Endodermal cell (in vitro differentiated cells): ENCODE measurements at regions not wholly inside any gene's neighbourhood (a gene's known extent, or its start where the extent isn't known, plus 50 kb on each side); places are given as distances from the start of the nearest gene placed in this dataset.
"Not testable (repeated sequence)": the region's sequence is repeated elsewhere in the genome, so short reads cannot be mapped to it uniquely, and the experiment has no call there.

Source experiments
- DNase-seq: peaks from one replicate; pipeline ENCODE4 v3.0.0-alpha.2; 2017
- H3K27ac ChIP-seq: 2 replicates; pipeline ENCODE4 v1.5.1; 2013; ENCODE audit warnings: mild to moderate bottlenecking, low read depth, low read length, moderate library complexity
- H3K27me3 ChIP-seq: 2 replicates; pipeline ENCODE4 v1.6.1; 2013; ENCODE audit warnings: mild to moderate bottlenecking, low read length, moderate library complexity; ENCODE audit not compliant: insufficient read depth, control insufficient read depth, poor library complexity, severe bottlenecking
- H3K36me3 ChIP-seq: 2 replicates; pipeline ENCODE4 v1.7.0; 2013; ENCODE audit warnings: mild to moderate bottlenecking, low read length, moderate library complexity; ENCODE audit not compliant: control insufficient read depth, insufficient read depth
- H3K4me1 ChIP-seq: one replicate; pipeline ENCODE4 v1.7.0; 2013; ENCODE audit warnings: low read length; ENCODE audit not compliant: control insufficient read depth, insufficient read depth
- H3K4me3 ChIP-seq: 2 replicates; pipeline ENCODE4 v1.5.1; 2013; ENCODE audit warnings: mild to moderate bottlenecking, low read length, moderate library complexity
- H3K9ac ChIP-seq: 2 replicates; pipeline ENCODE4 v1.6.1; 2013; ENCODE audit warnings: mild to moderate bottlenecking, low read length, moderate library complexity; ENCODE audit not compliant: poor library complexity, severe bottlenecking; ENCODE audit errors: extremely low read depth
- H3K9me3 ChIP-seq: 2 replicates; pipeline ENCODE4 v1.6.1; 2013; ENCODE audit warnings: mild to moderate bottlenecking, low read length, moderate library complexity; ENCODE audit not compliant: control insufficient read depth
- H3K27ac Mint-ChIP-seq: 2 replicates; pipeline ENCODE4 v1.8.0; 2020; ENCODE audit warnings: mixed read lengths
- H3K27me3 Mint-ChIP-seq: 2 replicates; pipeline ENCODE4 v1.8.0; 2021; ENCODE audit warnings: mild to moderate bottlenecking, mixed read lengths; ENCODE audit not compliant: insufficient read depth
- H3K36me3 Mint-ChIP-seq: 2 replicates; pipeline ENCODE4 v1.8.0; 2020; ENCODE audit warnings: low read depth, mixed read lengths
- H3K4me1 Mint-ChIP-seq: 2 replicates; pipeline ENCODE4 v1.8.0; 2020; ENCODE audit warnings: mixed read lengths
- H3K4me3 Mint-ChIP-seq: 2 replicates; pipeline ENCODE4 v1.8.0; 2020; ENCODE audit warnings: mild to moderate bottlenecking, moderate library complexity, mixed read lengths
- H3K9me3 Mint-ChIP-seq: 2 replicates; pipeline ENCODE4 v1.8.0; 2020; ENCODE audit warnings: mild to moderate bottlenecking, mixed read lengths
- WGBS, 2 experiments: methylation state at CpG; one replicate each; pipeline versions ENCODE4 v1.1.5 to v1.1.7; 2013; ENCODE audit warnings: missing lambda C conversion rate in 2 of 2, mixed read lengths in 1 of 2; ENCODE audit not compliant: insufficient coverage in 1 of 2, insufficient read length in 1 of 2; 5-methylcytosine and 5-hydroxymethylcytosine counted together

DNA sequence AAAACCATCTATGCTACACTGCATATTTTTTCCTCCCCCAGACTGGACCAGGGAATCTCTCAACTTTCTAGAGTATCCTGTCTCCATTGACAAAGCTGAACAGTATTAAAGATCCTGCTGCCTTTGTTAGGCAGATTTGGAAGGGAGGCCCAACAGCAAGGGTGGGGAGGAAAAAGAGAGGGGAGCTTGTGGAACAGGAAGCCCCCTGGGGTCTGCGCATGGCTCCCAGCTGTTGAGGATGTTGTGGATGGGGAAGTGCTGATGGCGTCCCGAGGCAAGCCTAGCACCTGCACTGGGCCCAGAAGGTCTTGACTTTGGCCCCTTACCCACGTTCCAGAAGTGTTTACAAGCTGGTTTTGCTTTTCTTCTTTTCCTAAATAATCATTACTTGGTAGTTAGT is 146.6 kb downstream of the TBC1D2B start:
- not testable (repeated sequence) for H3K27me3 ChIP-seq, H3K4me3 ChIP-seq, H3K27me3 Mint-ChIP-seq, H3K36me3 ChIP-seq, H3K9me3 ChIP-seq, H3K4me3 Mint-ChIP-seq, H3K27ac Mint-ChIP-seq, H3K9me3 Mint-ChIP-seq, H3K27ac ChIP-seq, H3K4me1 ChIP-seq, H3K9ac ChIP-seq, H3K36me3 Mint-ChIP-seq, H3K4me1 Mint-ChIP-seq
- no CpG with 5 or more reads among the region's 4 CpGs for WGBS, 2 experiments
- peak; percentile 58 for DNase-seq

DNA sequence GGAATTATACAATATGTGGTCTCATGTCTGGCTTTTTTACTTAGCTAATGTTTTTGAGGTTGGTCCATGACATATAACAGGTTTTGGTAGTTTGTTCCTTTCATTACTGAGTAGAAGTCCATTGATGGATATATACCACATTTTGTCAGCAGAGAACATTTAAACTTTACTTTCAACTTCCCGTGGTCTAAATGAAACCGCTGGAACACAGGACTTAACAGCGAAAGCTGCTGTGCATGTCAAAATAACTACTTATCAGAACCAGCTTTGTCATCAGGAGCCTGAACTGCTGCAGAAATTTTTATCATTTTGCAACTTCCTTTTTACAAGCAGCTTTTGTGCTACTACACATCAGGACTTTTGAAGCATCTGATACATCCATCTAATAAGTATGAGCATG is 147.0 kb downstream of the TBC1D2B start:
- H3K36me3 ChIP-seq, H3K4me1 Mint-ChIP-seq, H3K27me3 Mint-ChIP-seq, H3K4me3 ChIP-seq, H3K9me3 ChIP-seq, H3K27ac ChIP-seq, H3K9ac ChIP-seq, H3K9me3 Mint-ChIP-seq, H3K27me3 ChIP-seq, H3K4me3 Mint-ChIP-seq, H3K4me1 ChIP-seq, DNase-seq, H3K36me3 Mint-ChIP-seq: not testable (repeated sequence)
- peak overlapping the region; percentile 26 for H3K27ac Mint-ChIP-seq
- 30 to 52% methylated on average over 2 to 3 of the region's 3 CpGs for WGBS, 2 experiments

DNA sequence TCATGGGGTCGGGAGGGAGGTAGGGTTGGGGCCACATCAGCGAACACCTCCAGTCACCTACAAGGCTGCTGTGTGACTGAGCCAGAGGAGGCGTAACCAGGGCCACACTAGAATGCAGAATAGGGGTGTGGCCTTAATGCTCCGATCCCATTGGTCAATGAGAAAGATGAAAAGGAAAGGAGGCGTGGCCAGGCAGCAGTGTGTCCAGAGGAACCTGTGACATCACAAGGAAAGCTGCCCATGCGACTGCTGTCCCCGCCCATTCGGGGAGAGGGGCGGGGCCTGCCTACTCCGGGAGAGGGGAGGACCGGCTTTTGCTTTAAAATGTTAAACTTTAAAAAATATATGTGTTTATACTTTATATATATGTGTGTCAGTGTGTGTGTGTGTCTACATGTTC is 150.7 kb downstream of the TBC1D2B start:
- WGBS, 2 experiments = 92 to 100% methylated on average over 1 to 10 of the region's 11 CpGs
- H3K4me3 ChIP-seq, H3K4me1 ChIP-seq, H3K9me3 ChIP-seq, H3K36me3 ChIP-seq, H3K9ac ChIP-seq, H3K4me3 Mint-ChIP-seq, H3K4me1 Mint-ChIP-seq, H3K27me3 Mint-ChIP-seq, H3K36me3 Mint-ChIP-seq, H3K27ac ChIP-seq, H3K9me3 Mint-ChIP-seq, H3K27ac Mint-ChIP-seq, H3K27me3 ChIP-seq: not testable (repeated sequence)
- DNase-seq = peak; percentile 69

DNA sequence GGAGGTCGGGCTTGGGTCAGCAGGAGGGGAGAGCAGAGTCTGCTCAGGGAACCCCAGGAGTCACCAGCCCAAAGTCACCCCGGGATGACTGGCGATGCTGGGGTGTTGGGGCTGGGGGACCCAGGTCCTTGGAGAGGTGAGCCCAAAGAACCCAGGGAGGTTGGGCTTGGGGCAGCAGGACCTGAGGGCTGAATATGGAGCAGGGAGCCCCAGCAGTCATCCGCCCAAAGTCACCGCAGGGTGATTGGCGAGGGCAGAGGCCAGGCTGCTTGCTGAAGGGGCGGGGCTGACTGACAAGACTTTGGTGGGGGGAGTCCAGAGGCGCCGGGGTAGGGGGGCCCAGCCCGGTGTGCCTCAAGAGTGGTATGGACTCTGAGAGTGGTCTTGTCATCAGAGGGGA is 151.2 kb downstream of the TBC1D2B start:
- not testable (repeated sequence) for H3K4me3 ChIP-seq, H3K27ac ChIP-seq, H3K27me3 Mint-ChIP-seq, H3K27ac Mint-ChIP-seq, H3K9me3 ChIP-seq, H3K4me1 ChIP-seq, H3K9ac ChIP-seq, H3K9me3 Mint-ChIP-seq, H3K36me3 Mint-ChIP-seq, H3K4me3 Mint-ChIP-seq, H3K27me3 ChIP-seq, H3K4me1 Mint-ChIP-seq, H3K36me3 ChIP-seq
- peak; percentile 45 for DNase-seq
- 95 to 100% methylated on average over 1 to 9 of the region's 10 CpGs for WGBS, 2 experiments

DNA sequence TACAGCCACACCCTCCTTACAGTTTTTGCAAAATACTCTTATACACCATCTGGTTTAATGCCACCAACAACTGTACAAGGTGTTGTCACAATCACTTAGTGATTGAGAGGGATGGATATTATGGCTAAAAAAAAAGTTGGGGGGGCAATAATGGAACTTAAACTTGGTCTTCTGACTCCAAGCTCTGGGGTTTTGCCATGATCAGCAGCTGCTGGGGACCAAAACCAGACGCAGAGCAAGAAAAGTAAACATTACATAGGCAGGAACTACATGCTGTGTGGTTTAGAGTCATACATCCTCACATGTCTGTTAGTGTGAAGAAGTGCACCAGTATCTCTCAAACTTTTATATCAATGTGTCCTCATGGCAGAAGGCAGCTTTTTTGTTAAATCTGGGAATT is 152.4 kb downstream of the TBC1D2B start:
- H3K4me3 ChIP-seq, H3K27ac ChIP-seq, H3K4me3 Mint-ChIP-seq, H3K4me1 ChIP-seq, H3K9me3 Mint-ChIP-seq, H3K4me1 Mint-ChIP-seq, H3K36me3 Mint-ChIP-seq, H3K27me3 Mint-ChIP-seq, H3K9ac ChIP-seq, H3K27ac Mint-ChIP-seq, H3K27me3 ChIP-seq, H3K36me3 ChIP-seq, H3K9me3 ChIP-seq: not testable (repeated sequence)
- WGBS, 2 experiments = 87% methylated on average over 1 of the region's 1 CpG; no CpG with 5 or more reads in 1 of the 2 experiments
- DNase-seq = peak; percentile 10
